GM18499 (cell line): ENCODE measurements at regions not wholly inside any gene's neighbourhood (a gene's known extent, or its start where the extent isn't known, plus 50 kb on each side); places are given as distances from the start of the nearest gene placed in this dataset.

ENCODE experiments used
- ATAC-seq: cut with Tn5 transposase; IDR thresholded peaks from one replicate; pipeline ENCODE4 v1.9.1; 2021; ENCODE audit warnings: moderate number of reproducible peaks; ENCODE audit not compliant: insufficient read depth, unreplicated experiment

- ATAC-seq: no peak
These were observed 611.1 kb upstream of the FANCL start for GRCh38 chr2:58852243-58852642.

- no peak for ATAC-seq
These were observed 610.5 kb upstream of the FANCL start for GRCh38 chr2:58851598-58851997.

- no peak for ATAC-seq
These were observed 603.9 kb upstream of the FANCL start for GRCh38 chr2:58845011-58845410.

- ATAC-seq: no peak
These were observed 601.5 kb upstream of the FANCL start for GRCh38 chr2:58842501-58843155.

GRCh38 chr2:58834404-58834803 is 593.3 kb upstream of the FANCL start:
- no peak for ATAC-seq

- ATAC-seq: no peak
These were observed 585.7 kb upstream of the FANCL start for GRCh38 chr2:58826795-58827194.

GRCh38 chr2:58812771-58813344 is 571.7 kb upstream of the FANCL start:
- ATAC-seq: no peak

GRCh38 chr2:58805126-58805525 is 564.0 kb upstream of the FANCL start:
- no peak for ATAC-seq

GRCh38 chr2:58803192-58803591 is 562.1 kb upstream of the FANCL start:
- ATAC-seq: no peak

- ATAC-seq: no peak
These were observed 559.8 kb upstream of the FANCL start for GRCh38 chr2:58800881-58801280.

GRCh38 chr2:58798676-58799208 is 557.6 kb upstream of the FANCL start:
- ATAC-seq: no peak

- no peak for ATAC-seq
These were observed 555.2 kb upstream of the FANCL start for GRCh38 chr2:58796239-58796910.

- no peak for ATAC-seq
These were observed 553.8 kb upstream of the FANCL start for GRCh38 chr2:58794916-58795315.

GRCh38 chr2:58794103-58794502 is 553.0 kb upstream of the FANCL start:
- no peak for ATAC-seq

GRCh38 chr2:58788402-58788801 is 547.3 kb upstream of the FANCL start:
- no peak for ATAC-seq

GRCh38 chr2:58770846-58771245 is 529.7 kb upstream of the FANCL start:
- no peak for ATAC-seq

- no peak for ATAC-seq
These were observed 528.7 kb upstream of the FANCL start for GRCh38 chr2:58769864-58770234.

- no peak for ATAC-seq
These were observed 528.2 kb upstream of the FANCL start for GRCh38 chr2:58769111-58769863.

- ATAC-seq: no peak
These were observed 527.6 kb upstream of the FANCL start for GRCh38 chr2:58768715-58769080.

- ATAC-seq: no peak
These were observed 526.9 kb upstream of the FANCL start for GRCh38 chr2:58767828-58768714.
